Vagina (tissue), 2 donors: ENCODE measurements at regions not wholly inside any gene's neighbourhood (a gene's known extent, or its start where the extent isn't known, plus 50 kb on each side); places are given as distances from the start of the nearest gene placed in this dataset.

Experiments used
- POLR2A ChIP-seq, 2 donors: fragments of 450-650 bp; IDR thresholded peaks; one replicate each; pipeline ENCODE4 v1.6.1; 2017; ENCODE audit warnings: antibody characterized with exemption in 2 of 2, mild to moderate bottlenecking in 2 of 2, moderate library complexity in 2 of 2
- POLR2AphosphoS5 ChIP-seq, 2 donors: sonication (generic); formaldehyde crosslinking; IDR thresholded peaks; one replicate each; pipeline ENCODE4 v1.9.0; 2017; ENCODE audit warnings: antibody characterized with exemption in 2 of 2, mild to moderate bottlenecking in 2 of 2, low read depth in 1 of 2; ENCODE audit not compliant: insufficient read depth in 1 of 2
- TF ChIP-seq, protein P1 (sequence below), 3 experiments: fragments of 450-650 bp in 2 of 3; fragments of 200-600 bp in 1 of 3; sonication (generic) in 1 of 3; IDR thresholded peaks; one replicate each; pipeline ENCODE4 v1.5.1; 2017 to 2019; ENCODE audit warnings: antibody characterized with exemption in 3 of 3, mild to moderate bottlenecking in 2 of 3, moderate library complexity in 2 of 3

GRCh38 chrX:39542316-39542715 is 555.4 kb downstream of the BCOR start:
- TF ChIP-seq, protein P1, sequence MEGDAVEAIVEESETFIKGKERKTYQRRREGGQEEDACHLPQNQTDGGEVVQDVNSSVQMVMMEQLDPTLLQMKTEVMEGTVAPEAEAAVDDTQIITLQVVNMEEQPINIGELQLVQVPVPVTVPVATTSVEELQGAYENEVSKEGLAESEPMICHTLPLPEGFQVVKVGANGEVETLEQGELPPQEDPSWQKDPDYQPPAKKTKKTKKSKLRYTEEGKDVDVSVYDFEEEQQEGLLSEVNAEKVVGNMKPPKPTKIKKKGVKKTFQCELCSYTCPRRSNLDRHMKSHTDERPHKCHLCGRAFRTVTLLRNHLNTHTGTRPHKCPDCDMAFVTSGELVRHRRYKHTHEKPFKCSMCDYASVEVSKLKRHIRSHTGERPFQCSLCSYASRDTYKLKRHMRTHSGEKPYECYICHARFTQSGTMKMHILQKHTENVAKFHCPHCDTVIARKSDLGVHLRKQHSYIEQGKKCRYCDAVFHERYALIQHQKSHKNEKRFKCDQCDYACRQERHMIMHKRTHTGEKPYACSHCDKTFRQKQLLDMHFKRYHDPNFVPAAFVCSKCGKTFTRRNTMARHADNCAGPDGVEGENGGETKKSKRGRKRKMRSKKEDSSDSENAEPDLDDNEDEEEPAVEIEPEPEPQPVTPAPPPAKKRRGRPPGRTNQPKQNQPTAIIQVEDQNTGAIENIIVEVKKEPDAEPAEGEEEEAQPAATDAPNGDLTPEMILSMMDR (IDR thresholded peaks at IDR 0.05), result no peak
- TF ChIP-seq POLR2A (IDR thresholded peaks at IDR 0.05) (no peak), POLR2AphosphoS5 (IDR thresholded peaks at IDR 0.05; ENCODE audit: insufficient read depth in 1 of 2, low read depth in 1 of 2) (no peak)
